ENCODE measurements at regions not wholly inside any gene's neighbourhood (a gene's known extent, or its start where the extent isn't known, plus 50 kb on each side); places are given as distances from the start of the nearest gene placed in this dataset.

DNA sequence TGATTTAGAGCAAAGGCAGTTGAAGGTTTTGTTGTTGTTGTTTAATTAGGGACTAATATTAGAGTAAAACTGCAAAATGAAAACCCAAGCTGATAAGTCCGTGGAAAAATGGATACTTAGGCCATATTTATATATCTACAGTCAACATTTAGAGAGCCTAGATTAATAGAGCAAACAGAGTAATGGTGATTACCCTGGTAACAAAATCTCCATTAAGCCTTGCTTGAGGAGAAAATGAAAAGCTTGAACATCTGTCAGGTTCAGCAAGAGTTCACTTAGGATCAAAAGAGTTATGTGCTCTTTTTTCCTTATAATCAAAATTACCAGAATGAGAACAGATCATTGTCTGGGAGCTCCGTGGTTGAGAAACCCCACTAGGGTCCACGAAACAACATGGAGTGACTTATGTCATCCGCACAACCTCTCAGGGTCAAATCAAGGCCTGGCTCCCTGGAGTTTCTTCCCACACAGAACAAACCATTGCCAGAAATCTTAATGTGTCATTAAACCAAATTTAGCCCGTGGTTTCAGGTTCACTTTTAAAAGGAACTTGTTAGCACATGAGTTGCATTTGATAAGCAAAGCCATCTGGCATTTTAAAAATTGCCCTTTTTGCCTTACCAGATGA, 381.2 kb downstream of the GABRB3 start:
- TF ChIP-seq CTCF (IDR thresholded peaks at IDR 0.05; ENCODE audit: low read depth, low read length): no peak
- TF ChIP-seq POLR2A (IDR thresholded peaks at IDR 0.05; ENCODE audit: extremely low read depth, insufficient read length): no peak
